K562 (cell line): ENCODE measurements at regions not wholly inside any gene's neighbourhood (a gene's known extent, or its start where the extent isn't known, plus 50 kb on each side); places are given as distances from the start of the nearest gene placed in this dataset.
"Not testable (repeated sequence)": the region's sequence is repeated elsewhere in the genome, so short reads cannot be mapped to it uniquely, and the experiment has no call there.

ENCODE experiments used
- ATAC-seq: fragments of 200-7000 bp; cut with Tn5 transposase; 3 replicates; pipeline ENCODE4 v1.9.1; 2020; ENCODE audit warnings: moderate library complexity
- BruUV-seq: library from RNA; stranded (reverse); fragments of 400-500 nt; replicated peaks from 2 replicates; lab custom pipeline; 2021; lab: Mats Ljungman, UMichigan
- CTCF ChIA-PET: fragments of 300-600 bp; formaldehyde crosslinking; extraction: SDS; loops from one replicate; lab custom pipeline; 2021; ENCODE audit warnings: low intra/inter-chr PET ratio; lab: Yijun Ruan, JAX
- POLR2A ChIA-PET: fragments of 300-600, 350-650 bp; sonication (Branson Sonifier 250); formaldehyde crosslinking; extraction: SDS; loops from one replicate; lab custom pipeline; 2021; ENCODE audit warnings: antibody characterized with exemption, inconsistent platforms; lab: Yijun Ruan, JAX
- DNase-seq, 4 experiments: peaks; one replicate each; pipeline versions ENCODE4 v3.0.0 to v3.0.0-alpha.2; 2011 to 2018; ENCODE audit warnings: low spot score in 3 of 4, mixed read lengths in 3 of 4; ENCODE audit errors: extremely low read depth in 1 of 4
- FAIRE-seq: peaks from 2 replicates; lab custom pipeline; 2011; peaks lifted over from hg19 to GRCh38; lab: Jason Lieb, UNC
- H2AFZ ChIP-seq: 2 replicates; pipeline ENCODE4 v1.6.0; 2011; ENCODE audit warnings: low read depth, low read length, control low read depth, inconsistent platforms
- H3K27ac ChIP-seq: fragments of 200-600 bp; 3 replicates; pipeline ENCODE4 v1.8.0; 2011; ENCODE audit warnings: low read depth, mild to moderate bottlenecking, control low read depth, inconsistent platforms, low read length, moderate library complexity, mixed read lengths; ENCODE audit errors: extremely low read depth
- H3K27me3 ChIP-seq, 2 experiments: fragments of 300-600 bp in 1 of 2; 2 replicates in 1 of 2; 3 replicates in 1 of 2; pipeline versions ENCODE4 v1.6.0 to v1.8.0; 2011; ENCODE audit warnings: inconsistent platforms in 2 of 2, low read length in 2 of 2, mild to moderate bottlenecking in 1 of 2, mixed read lengths in 1 of 2, moderate library complexity in 1 of 2; ENCODE audit not compliant: control insufficient read depth in 2 of 2, insufficient read depth in 2 of 2
- H3K36me3 ChIP-seq: fragments of 300-600 bp; 3 replicates; pipeline ENCODE4 v1.8.0; 2011; ENCODE audit warnings: mild to moderate bottlenecking, low read length, inconsistent platforms; ENCODE audit not compliant: control insufficient read depth, insufficient read depth
- H3K4me1 ChIP-seq, 2 experiments: fragments of 200-600 bp in 1 of 2; replicated peaks in 1 of 2; 2 replicates in 1 of 2; 3 replicates in 1 of 2; pipeline versions ENCODE4 v1.5.1 to v1.8.0; 2011; ENCODE audit warnings: inconsistent platforms in 2 of 2, low read length in 2 of 2, mild to moderate bottlenecking in 1 of 2, mixed read lengths in 1 of 2, moderate library complexity in 1 of 2; ENCODE audit not compliant: control insufficient read depth in 2 of 2, insufficient read depth in 2 of 2
- H3K4me2 ChIP-seq: 2 replicates; pipeline ENCODE4 v1.6.1; 2011; ENCODE audit warnings: low read length, control low read depth, inconsistent platforms, mixed read lengths; ENCODE audit not compliant: insufficient read depth
- H3K4me3 ChIP-seq: fragments of 200-600 bp; sonication (generic), shearing (Covaris generic); 2 replicates; pipeline ENCODE4 v1.5.1; 2016; ENCODE audit warnings: control low read depth, inconsistent platforms
- H3K79me2 ChIP-seq: fragments of 200-600 bp; 3 replicates; pipeline ENCODE4 v1.8.0; 2011; ENCODE audit warnings: low read length, inconsistent platforms; ENCODE audit not compliant: control insufficient read depth, insufficient read depth
- H3K9ac ChIP-seq, 2 experiments: 2 replicates each; pipeline versions ENCODE4 v1.6.0 to v1.6.1; 2011; ENCODE audit warnings: low read depth in 2 of 2, low read length in 2 of 2, control low read depth in 1 of 2, inconsistent platforms in 1 of 2, mild to moderate bottlenecking in 1 of 2, mixed read lengths in 1 of 2; ENCODE audit not compliant: insufficient read depth in 1 of 2
- H3K9me1 ChIP-seq: one replicate; pipeline ENCODE4 v1.6.0; 2011; ENCODE audit warnings: inconsistent platforms, mild to moderate bottlenecking, low read length, moderate library complexity; ENCODE audit not compliant: control insufficient read depth, insufficient read depth
- H3K9me3 ChIP-seq: replicated peaks from 2 replicates; pipeline ENCODE4 v1.5.1; 2011; ENCODE audit warnings: low read depth, low read length, inconsistent platforms; ENCODE audit not compliant: control insufficient read depth, insufficient read depth
- H4K20me1 ChIP-seq: replicated peaks from 2 replicates; pipeline ENCODE4 v1.6.1; 2011; ENCODE audit warnings: low read length, inconsistent platforms, mixed read lengths; ENCODE audit not compliant: control insufficient read depth, insufficient read depth
- EHMT2 ChIP-seq: fragments of 450-650 bp; IDR thresholded peaks from 2 replicates; pipeline ENCODE4 v1.6.1; 2018; ENCODE audit warnings: antibody characterized with exemption
- KDM1A ChIP-seq, 2 experiments: fragments of 450-650 bp; IDR thresholded peaks; 2 replicates each; pipeline ENCODE4 v1.6.1; 2016; ENCODE audit warnings: mild to moderate bottlenecking in 2 of 2
- WGBS: fragments of 100-300 bp; shearing (Covaris generic); methylation state at CpG from one replicate; pipeline ENCODE4 v1.1.6; 2016; ENCODE audit warnings: low coverage, mixed read lengths; ENCODE audit not compliant: insufficient coverage; ENCODE audit errors: missing lambda C conversion rate; 5-methylcytosine and 5-hydroxymethylcytosine counted together
- in situ Hi-C: fragments of 300-500 bp; cut with MboI; formaldehyde crosslinking; loops from 4 replicates; pipeline ENCODE4 v1.15.0; 2018; ENCODE audit warnings: inconsistent platforms, mixed read lengths
- intact Hi-C: fragments of 100-400 bp; cut with micrococcal nuclease; formaldehyde crosslinking; loops from 2 replicates; pipeline ENCODE4 v1.14.2; 2022
- TF ChIP-seq, protein P1 (sequence below): fragments of 450-650 bp; IDR thresholded peaks from 2 replicates; pipeline ENCODE4 v1.6.1; 2016
- TF ChIP-seq, protein P2 (sequence below), 2 experiments: IDR thresholded peaks in 1 of 2; conservative IDR thresholded peaks in 1 of 2; 2 replicates each; pipeline ENCODE4 v1.6.1; 2016; ENCODE audit warnings: low read depth in 2 of 2, mild to moderate bottlenecking in 1 of 2, missing compliant biosample characterization in 1 of 2, missing genetic modification characterization in 1 of 2, moderate library complexity in 1 of 2

DNA sequence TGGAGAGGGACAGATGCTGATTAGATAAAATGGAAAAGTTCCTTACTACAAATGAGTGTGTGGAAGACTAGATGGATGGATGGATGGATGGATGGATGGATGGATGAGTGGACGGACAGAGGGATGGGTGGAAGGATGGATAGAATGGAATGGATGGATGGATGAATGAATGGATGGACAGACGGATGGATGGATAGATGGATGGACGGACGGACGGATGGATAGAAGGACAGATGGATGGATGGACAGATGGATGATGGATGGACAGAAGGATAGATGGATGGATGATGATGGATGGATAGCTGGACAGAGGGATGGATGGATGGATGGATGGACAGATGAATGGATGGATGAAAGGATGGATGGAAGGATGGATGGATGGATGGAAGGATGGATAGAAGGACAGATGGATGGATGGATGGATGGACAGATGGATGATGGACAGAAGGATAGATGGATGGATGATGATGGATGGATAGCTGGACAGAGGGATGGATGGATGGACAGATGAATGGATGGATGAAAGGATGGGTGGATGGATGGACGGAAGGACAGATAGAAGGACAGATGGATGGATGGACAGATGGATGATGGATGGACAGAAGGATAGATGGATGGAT lies 118.6 kb upstream of the CIBAR2 start:
- H3K79me2 ChIP-seq, POLR2A ChIA-PET, H3K27me3 ChIP-seq, H3K9me1 ChIP-seq, CTCF ChIA-PET, H3K4me3 ChIP-seq, H2AFZ ChIP-seq, H3K27ac ChIP-seq, DNase-seq, H3K9me3 ChIP-seq, H3K36me3 ChIP-seq, FAIRE-seq, ATAC-seq, H3K9ac ChIP-seq, BruUV-seq, in situ Hi-C loops, H3K4me2 ChIP-seq, intact Hi-C loops: not testable (repeated sequence)
- TF ChIP-seq EHMT2 = peak; percentile 35; the same call in 1 of the 2 replicates
- TF ChIP-seq, protein P1, sequence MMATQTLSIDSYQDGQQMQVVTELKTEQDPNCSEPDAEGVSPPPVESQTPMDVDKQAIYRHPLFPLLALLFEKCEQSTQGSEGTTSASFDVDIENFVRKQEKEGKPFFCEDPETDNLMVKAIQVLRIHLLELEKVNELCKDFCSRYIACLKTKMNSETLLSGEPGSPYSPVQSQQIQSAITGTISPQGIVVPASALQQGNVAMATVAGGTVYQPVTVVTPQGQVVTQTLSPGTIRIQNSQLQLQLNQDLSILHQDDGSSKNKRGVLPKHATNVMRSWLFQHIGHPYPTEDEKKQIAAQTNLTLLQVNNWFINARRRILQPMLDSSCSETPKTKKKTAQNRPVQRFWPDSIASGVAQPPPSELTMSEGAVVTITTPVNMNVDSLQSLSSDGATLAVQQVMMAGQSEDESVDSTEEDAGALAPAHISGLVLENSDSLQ = peak; percentile 28; the same call in 1 of the 2 replicates
- TF ChIP-seq KDM1A (IDR thresholded peaks at IDR 0.05) = peak in 1 of 2 experiments; percentile 42; a peak in 1 of 4 replicates
- TF ChIP-seq, protein P2, sequence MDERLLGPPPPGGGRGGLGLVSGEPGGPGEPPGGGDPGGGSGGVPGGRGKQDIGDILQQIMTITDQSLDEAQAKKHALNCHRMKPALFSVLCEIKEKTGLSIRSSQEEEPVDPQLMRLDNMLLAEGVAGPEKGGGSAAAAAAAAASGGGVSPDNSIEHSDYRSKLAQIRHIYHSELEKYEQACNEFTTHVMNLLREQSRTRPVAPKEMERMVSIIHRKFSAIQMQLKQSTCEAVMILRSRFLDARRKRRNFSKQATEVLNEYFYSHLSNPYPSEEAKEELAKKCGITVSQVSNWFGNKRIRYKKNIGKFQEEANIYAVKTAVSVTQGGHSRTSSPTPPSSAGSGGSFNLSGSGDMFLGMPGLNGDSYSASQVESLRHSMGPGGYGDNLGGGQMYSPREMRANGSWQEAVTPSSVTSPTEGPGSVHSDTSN (CRISPR knock-in tag; IDR thresholded peaks at IDR 0.05; ENCODE audit: low read depth) = not testable (repeated sequence)
- TF ChIP-seq, protein P2 (tag; conservative IDR thresholded peaks at IDR 0.05; ENCODE audit: low read depth) = peak; percentile 11; the same call in 1 of the 2 replicates
- H3K4me1 ChIP-seq = peaks cover 10 to 52% of the 10 kb centered on the region in 2 experiments
- H4K20me1 ChIP-seq = peaks cover 56% of the 10 kb centered on the region
- 74% methylated on average over 6 of the region's 6 CpGs for WGBS
